Calu3 (cell line): ENCODE measurements at regions not wholly inside any gene's neighbourhood (a gene's known extent, or its start where the extent isn't known, plus 50 kb on each side); places are given as distances from the start of the nearest gene placed in this dataset.

Source experiments
- BruUV-seq: library from RNA; stranded (reverse); fragments of 400-500 nt; replicated peaks from 2 replicates; lab custom pipeline; 2021; lab: Mats Ljungman, UMichigan
- CTCF ChIA-PET: fragments of 300-600 bp; sonication (Branson Sonifier 250); formaldehyde crosslinking; loops from one replicate; lab custom pipeline; 2022; ENCODE audit warnings: antibody characterized with exemption; lab: Charles Lee
- DNase-seq: peaks from one replicate; pipeline ENCODE4 v3.0.0; 2022
- H3K27ac Mint-ChIP-seq: one replicate; pipeline ENCODE4 v1.8.0; 2022; ENCODE audit warnings: mixed read lengths; ENCODE audit not compliant: unreplicated experiment
- H3K27me3 Mint-ChIP-seq: one replicate; pipeline ENCODE4 v1.8.0; 2022; ENCODE audit warnings: mixed read lengths; ENCODE audit not compliant: unreplicated experiment
- H3K36me3 Mint-ChIP-seq: one replicate; pipeline ENCODE4 v1.8.0; 2022; ENCODE audit warnings: mild to moderate bottlenecking, moderate library complexity, mixed read lengths; ENCODE audit not compliant: insufficient read depth, unreplicated experiment
- H3K4me1 Mint-ChIP-seq: one replicate; pipeline ENCODE4 v1.8.0; 2022; ENCODE audit warnings: mild to moderate bottlenecking, low read depth, mixed read lengths; ENCODE audit not compliant: unreplicated experiment
- H3K4me3 Mint-ChIP-seq: one replicate; pipeline ENCODE4 v1.8.0; 2022; ENCODE audit warnings: mild to moderate bottlenecking, low read depth, moderate library complexity, mixed read lengths; ENCODE audit not compliant: unreplicated experiment
- H3K9me3 Mint-ChIP-seq: one replicate; pipeline ENCODE4 v1.8.0; 2022; ENCODE audit warnings: low read depth, mixed read lengths; ENCODE audit not compliant: unreplicated experiment
- CTCF ChIP-seq: fragments of 200-600 bp; IDR thresholded peaks from one replicate; pipeline ENCODE4 v1.8.0; 2022; ENCODE audit warnings: antibody characterized with exemption; ENCODE audit not compliant: unreplicated experiment
- intact Hi-C: fragments of 100-400 bp; cut with micrococcal nuclease; formaldehyde crosslinking; loops from one replicate; pipeline ENCODE4 v1.10.0; 2022; ENCODE audit not compliant: unreplicated experiment

GRCh38 chr16:63896383-63897109 lies 1225.3 kb downstream of the CDH11 start:
- Mint-ChIP-seq H3K27me3 (no peaks in the 10 kb centered on the region), H3K4me3 (no peak overlapping the region), H3K27ac (no peak overlapping the region), H3K9me3 (peaks cover 3% of the 10 kb centered on the region), H3K4me1 (no peaks in the 10 kb centered on the region), H3K36me3 (no peaks in the 10 kb centered on the region)
- DNase-seq, result no peak
- intact Hi-C loops, result no loop called here
- CTCF ChIA-PET, result no interaction called here
- TF ChIP-seq CTCF, result no peak
- no TSS peak for BruUV-seq

GRCh38 chr16:63890723-63891122 lies 1231.1 kb downstream of the CDH11 start:
- Mint-ChIP-seq H3K36me3 (no peaks in the 10 kb centered on the region), H3K4me1 (no peaks in the 10 kb centered on the region), H3K27ac (no peak overlapping the region), H3K9me3 (peaks cover 9% of the 10 kb centered on the region), H3K4me3 (no peak overlapping the region), H3K27me3 (no peaks in the 10 kb centered on the region)
- CTCF ChIA-PET, result no interaction called here
- TF ChIP-seq CTCF, result no peak
- BruUV-seq, result no TSS peak
- intact Hi-C loops, result no loop called here
- DNase-seq, result no peak

- BruUV-seq, result no TSS peak
- no peaks in the 10 kb centered on the region for H3K27me3 Mint-ChIP-seq
- peaks cover 9% of the 10 kb centered on the region for H3K9me3 Mint-ChIP-seq
- no peaks in the 10 kb centered on the region for H3K4me1 Mint-ChIP-seq
- no peaks in the 10 kb centered on the region for H3K36me3 Mint-ChIP-seq
- H3K4me3 Mint-ChIP-seq, result no peak overlapping the region
- no peak overlapping the region for H3K27ac Mint-ChIP-seq
- no peak for TF ChIP-seq CTCF
- CTCF ChIA-PET, result no interaction called here
- no peak for DNase-seq
- intact Hi-C loops, result no loop called here
These were observed 1231.8 kb downstream of the CDH11 start for GRCh38 chr16:63890081-63890480.

GRCh38 chr16:63883091-63883490 lies 1238.8 kb downstream of the CDH11 start:
- no TSS peak for BruUV-seq
- no peak for TF ChIP-seq CTCF

More at GRCh38 chr16:63883091-63883490, 1238.8 kb downstream of the CDH11 start:
- no peaks in the 10 kb centered on the region for H3K36me3 Mint-ChIP-seq
- H3K27me3 Mint-ChIP-seq, result no peaks in the 10 kb centered on the region
- no peak for DNase-seq
- no peak overlapping the region for H3K27ac Mint-ChIP-seq
- intact Hi-C loops, result no loop called here
- H3K4me1 Mint-ChIP-seq, result no peaks in the 10 kb centered on the region
- H3K9me3 Mint-ChIP-seq, result peaks cover 15% of the 10 kb centered on the region
- CTCF ChIA-PET, result no interaction called here
- no peak overlapping the region for H3K4me3 Mint-ChIP-seq
